Lower lobe of right lung (tissue), 2 donors: ENCODE measurements at regions not wholly inside any gene's neighbourhood (a gene's known extent, or its start where the extent isn't known, plus 50 kb on each side); places are given as distances from the start of the nearest gene placed in this dataset.

Source experiments
- ATAC-seq, 2 donors: fragments of 200-7000 bp; cut with Tn5 transposase; one replicate each; pipeline ENCODE4 v1.9.1; 2020 to 2022; ENCODE audit warnings: mild to moderate bottlenecking in 2 of 2, moderate library complexity in 2 of 2
- DNase-seq: peaks from one replicate; pipeline ENCODE4 v3.0.0-alpha.2; 2020
- H3K27ac ChIP-seq: fragments of 200-600 bp; one replicate; pipeline ENCODE4 v1.8.0; 2022
- H3K27me3 ChIP-seq: fragments of 200-600 bp; one replicate; pipeline ENCODE4 v1.8.0; 2022; ENCODE audit warnings: low read depth
- H3K36me3 ChIP-seq: fragments of 200-600 bp; one replicate; pipeline ENCODE4 v1.8.0; 2022; ENCODE audit warnings: mild to moderate bottlenecking
- H3K4me1 ChIP-seq: fragments of 200-600 bp; one replicate; pipeline ENCODE4 v1.8.0; 2022
- H3K4me3 ChIP-seq: fragments of 200-600 bp; one replicate; pipeline ENCODE4 v1.8.0; 2022; ENCODE audit warnings: mild to moderate bottlenecking
- H3K9me3 ChIP-seq: fragments of 200-600 bp; one replicate; pipeline ENCODE4 v1.8.0; 2022
- intact Hi-C: fragments of 100-400 bp; cut with DNase I; formaldehyde crosslinking; loops from one replicate; pipeline ENCODE4 v1.11.0; 2022
- TF ChIP-seq, protein P1 (sequence below): fragments of 200-600 bp; IDR thresholded peaks from one replicate; pipeline ENCODE4 v1.8.0; 2022; ENCODE audit warnings: antibody characterized with exemption, mild to moderate bottlenecking
- donor health status: DM: no; HTN: yes; CAD: no; lungs with severe emphysema.

DNA sequence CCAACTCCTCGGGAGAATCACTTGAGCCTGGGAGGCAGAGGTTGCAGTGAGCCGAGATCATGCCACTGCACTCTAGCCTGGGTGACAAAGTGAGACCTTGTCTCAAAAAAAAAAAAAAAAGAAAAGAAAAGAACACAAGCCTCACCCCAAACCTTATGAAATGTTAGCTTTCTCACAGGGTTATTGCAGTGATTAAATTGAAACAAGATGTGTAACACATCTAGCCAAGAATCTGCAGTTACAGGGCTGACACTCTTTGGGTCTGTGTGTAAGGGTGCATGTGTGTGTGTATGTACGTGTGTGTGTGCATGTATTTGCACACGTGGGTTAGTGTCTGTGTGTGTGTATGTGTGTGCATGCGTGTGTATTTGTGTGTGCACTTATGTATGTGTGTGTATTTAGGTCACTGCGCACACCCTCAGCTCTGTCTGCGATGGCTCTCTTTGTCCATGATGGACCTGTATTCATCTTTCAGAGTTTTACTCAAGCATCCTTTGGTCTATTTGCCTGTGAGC is 336.3 kb downstream of the UQCRFS1 start:
- H3K4me3 ChIP-seq: no peak overlapping the region
- no peaks in the 10 kb centered on the region for H3K4me1 ChIP-seq
- H3K27me3 ChIP-seq: peaks cover 4% of the 10 kb centered on the region
- H3K9me3 ChIP-seq: no peaks in the 10 kb centered on the region
- DNase-seq (no peak), ATAC-seq (no peak)
- H3K36me3 ChIP-seq: no peaks in the 10 kb centered on the region
- TF ChIP-seq, protein P1, sequence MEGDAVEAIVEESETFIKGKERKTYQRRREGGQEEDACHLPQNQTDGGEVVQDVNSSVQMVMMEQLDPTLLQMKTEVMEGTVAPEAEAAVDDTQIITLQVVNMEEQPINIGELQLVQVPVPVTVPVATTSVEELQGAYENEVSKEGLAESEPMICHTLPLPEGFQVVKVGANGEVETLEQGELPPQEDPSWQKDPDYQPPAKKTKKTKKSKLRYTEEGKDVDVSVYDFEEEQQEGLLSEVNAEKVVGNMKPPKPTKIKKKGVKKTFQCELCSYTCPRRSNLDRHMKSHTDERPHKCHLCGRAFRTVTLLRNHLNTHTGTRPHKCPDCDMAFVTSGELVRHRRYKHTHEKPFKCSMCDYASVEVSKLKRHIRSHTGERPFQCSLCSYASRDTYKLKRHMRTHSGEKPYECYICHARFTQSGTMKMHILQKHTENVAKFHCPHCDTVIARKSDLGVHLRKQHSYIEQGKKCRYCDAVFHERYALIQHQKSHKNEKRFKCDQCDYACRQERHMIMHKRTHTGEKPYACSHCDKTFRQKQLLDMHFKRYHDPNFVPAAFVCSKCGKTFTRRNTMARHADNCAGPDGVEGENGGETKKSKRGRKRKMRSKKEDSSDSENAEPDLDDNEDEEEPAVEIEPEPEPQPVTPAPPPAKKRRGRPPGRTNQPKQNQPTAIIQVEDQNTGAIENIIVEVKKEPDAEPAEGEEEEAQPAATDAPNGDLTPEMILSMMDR: no peak
- no peak overlapping the region for H3K27ac ChIP-seq
- intact Hi-C loops: no loop called here

DNA sequence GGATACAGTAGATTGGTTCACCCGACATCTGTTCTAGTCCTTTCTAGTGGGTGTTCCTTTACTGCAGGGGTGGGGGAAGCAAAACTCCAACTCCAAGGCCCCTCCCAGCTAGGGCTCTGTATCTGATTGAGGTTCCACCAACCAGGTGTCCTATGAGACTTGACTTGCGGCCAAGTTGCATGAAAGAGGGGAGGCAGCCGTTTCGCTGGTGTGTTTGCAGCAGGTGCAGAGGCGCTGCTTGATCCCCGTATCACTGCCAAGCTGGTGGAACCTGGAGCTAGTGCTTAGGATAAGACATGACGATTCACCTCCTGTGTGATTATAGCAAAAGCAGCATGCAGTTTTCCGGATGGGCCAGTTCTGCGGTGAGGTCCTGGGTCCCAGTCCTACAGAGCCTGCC is 338.2 kb downstream of the UQCRFS1 start:
- Histone ChIP-seq H3K27ac (no peak overlapping the region), H3K4me1 (no peaks in the 10 kb centered on the region), H3K4me3 (no peak overlapping the region), H3K9me3 (no peaks in the 10 kb centered on the region), H3K27me3 (no peaks in the 10 kb centered on the region), H3K36me3 (no peaks in the 10 kb centered on the region)
- ATAC-seq (no peak), DNase-seq (no peak)
- intact Hi-C loops: no loop called here
- TF ChIP-seq, protein P1: no peak

DNA sequence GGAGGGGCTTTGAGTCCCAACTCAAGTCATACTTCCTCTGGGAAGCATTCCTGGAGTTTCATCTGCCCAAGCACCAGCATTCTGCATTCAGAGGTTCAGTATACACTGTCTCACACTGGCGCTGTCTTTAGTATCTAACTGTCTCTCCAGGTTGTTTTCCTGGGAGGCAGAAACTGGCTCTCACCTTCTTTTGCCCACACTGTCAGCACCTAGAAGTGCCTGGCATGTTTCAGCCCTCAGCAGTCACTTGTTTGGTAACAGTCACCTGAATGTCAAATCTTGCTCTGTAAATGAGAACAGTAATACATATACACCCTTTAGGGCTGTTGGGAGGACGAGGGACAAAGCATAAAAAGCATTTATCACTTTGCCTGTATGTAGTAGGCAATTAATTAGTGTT is 339.6 kb downstream of the UQCRFS1 start:
- H3K4me1 ChIP-seq: no peaks in the 10 kb centered on the region
- ATAC-seq (no peak), DNase-seq (no peak)
- no peaks in the 10 kb centered on the region for H3K9me3 ChIP-seq
- H3K4me3 ChIP-seq: no peak overlapping the region
- H3K27ac ChIP-seq: no peak overlapping the region
- no peaks in the 10 kb centered on the region for H3K27me3 ChIP-seq
- intact Hi-C loops: no loop called here
- H3K36me3 ChIP-seq: no peaks in the 10 kb centered on the region
- TF ChIP-seq, protein P1: no peak

DNA sequence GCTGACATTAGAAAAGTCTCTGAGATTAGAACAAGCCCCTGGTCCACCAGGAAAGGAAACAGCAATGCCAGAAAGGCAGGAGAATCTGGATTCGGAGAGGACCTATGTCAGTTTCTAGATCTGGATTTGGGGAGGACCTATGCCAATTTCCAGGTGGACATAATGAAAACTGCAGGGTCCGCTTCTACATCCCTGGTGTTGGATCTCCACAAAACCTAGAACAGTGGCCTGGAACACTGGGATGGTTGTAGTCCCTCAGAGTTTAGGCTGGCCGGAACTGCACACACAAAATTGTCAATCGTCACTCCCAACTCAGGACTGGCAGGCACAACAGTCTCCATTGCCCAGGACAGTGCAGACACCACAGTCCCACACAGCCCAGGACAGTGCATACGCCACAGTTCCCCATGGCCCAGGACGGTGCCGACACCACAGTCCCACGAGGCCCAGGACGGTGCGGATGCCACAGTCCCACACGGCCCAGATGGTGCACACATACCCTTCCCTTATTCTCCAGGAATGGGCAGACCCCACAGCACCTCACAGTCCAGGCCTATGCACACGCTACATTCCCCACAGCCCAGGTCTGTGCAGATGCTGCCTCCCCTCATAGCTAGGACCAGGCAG is 341.7 kb downstream of the UQCRFS1 start:
- Histone ChIP-seq H3K4me3 (no peak overlapping the region), H3K36me3 (no peaks in the 10 kb centered on the region), H3K9me3 (no peaks in the 10 kb centered on the region), H3K4me1 (no peaks in the 10 kb centered on the region), H3K27ac (no peak overlapping the region), H3K27me3 (no peaks in the 10 kb centered on the region)
- DNase-seq (no peak), ATAC-seq (no peak)
- intact Hi-C loops: no loop called here
- TF ChIP-seq, protein P1: no peak

DNA sequence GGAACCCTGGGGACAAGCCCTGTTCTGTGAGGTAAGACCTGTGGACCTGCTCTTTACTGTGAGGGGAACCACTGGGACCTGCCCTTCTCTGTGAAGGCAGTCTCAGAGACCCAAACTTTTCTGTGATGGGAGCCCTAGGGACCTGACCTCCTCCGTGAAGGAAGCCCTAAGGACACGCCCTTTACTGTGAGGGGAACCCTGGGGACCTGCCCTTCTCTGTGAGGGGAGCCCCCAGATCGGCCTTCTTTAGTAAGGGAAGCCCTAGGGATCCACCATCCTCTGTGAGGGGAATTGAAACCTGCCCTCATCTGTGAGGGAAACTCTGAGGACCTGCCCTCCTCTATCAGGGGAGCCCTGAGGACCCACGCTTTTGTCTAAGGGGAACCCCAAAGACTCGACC is 343.5 kb downstream of the UQCRFS1 start:
- H3K27ac ChIP-seq: no peak overlapping the region
- H3K4me1 ChIP-seq: no peaks in the 10 kb centered on the region
- no peaks in the 10 kb centered on the region for H3K9me3 ChIP-seq
- intact Hi-C loops: no loop called here
- no peaks in the 10 kb centered on the region for H3K36me3 ChIP-seq
- H3K27me3 ChIP-seq: no peaks in the 10 kb centered on the region
- no peak for ATAC-seq
- TF ChIP-seq, protein P1: no peak
- DNase-seq: no peak
- no peak overlapping the region for H3K4me3 ChIP-seq
